ENCODE measurements at regions not wholly inside any gene's neighbourhood (a gene's known extent, or its start where the extent isn't known, plus 50 kb on each side); places are given as distances from the start of the nearest gene placed in this dataset.

DNA sequence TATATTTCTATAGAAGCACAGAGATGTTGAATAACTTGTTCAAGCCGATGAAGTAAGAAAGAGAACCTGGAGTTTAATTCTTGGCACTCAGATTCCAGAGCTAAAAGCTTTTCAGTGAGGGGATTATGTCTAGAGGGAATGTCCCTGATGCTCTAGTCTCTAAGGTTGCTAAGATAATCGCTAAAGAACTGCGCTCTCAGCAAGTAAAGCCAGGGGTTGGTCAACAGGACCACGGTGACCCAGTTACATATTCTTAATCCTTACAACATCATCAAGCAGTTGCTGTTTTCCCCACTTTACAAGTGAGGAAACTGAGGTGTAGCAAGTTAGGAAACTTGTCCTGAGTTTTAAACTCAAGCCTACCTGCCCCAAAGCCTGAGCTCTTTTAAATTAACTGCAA, 110.8 kb downstream of the DAD1 start:
- CTCF ChIA-PET = interaction anchor here (1.0 kb wide), 1 partner anchor 79 kb away, joined by 5 read pairs; no protein-coding TSS in a partner anchor

DNA sequence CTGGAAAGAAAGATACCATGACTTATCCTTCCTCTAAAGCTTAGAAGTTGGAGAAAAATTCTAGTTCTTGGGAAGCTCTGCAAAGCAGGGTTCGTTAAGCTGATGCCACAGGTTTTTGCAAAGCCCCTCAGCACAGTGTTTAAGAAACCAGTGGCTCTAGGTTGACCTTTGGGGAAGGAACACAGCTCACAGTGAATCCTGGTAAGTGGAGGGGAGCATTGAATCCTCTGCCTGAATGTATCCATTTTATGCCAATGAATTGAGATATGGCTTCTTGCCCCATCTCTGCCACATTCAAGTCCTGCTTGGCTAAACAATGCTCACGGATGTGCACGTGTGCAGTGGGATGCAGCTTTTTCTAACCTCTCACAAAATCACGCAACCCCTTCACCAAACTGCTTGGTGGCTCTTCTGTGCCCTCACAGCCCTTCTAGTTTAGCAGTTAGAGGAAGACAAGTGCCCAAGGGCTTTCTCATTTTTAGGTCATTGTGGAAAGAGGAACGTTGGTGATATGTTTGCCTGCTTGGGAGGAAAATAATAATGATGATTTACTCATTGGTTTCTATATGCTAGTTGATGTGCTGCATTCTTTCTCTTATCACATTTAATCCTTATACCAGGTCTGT, 111.3 kb downstream of the DAD1 start:
- no peak for DNase-seq (ENCODE audit: low read depth, low spot score)
- Histone ChIP-seq H3K27me3 (ENCODE audit: control insufficient read depth, insufficient read depth, low read length) (peaks cover 41% of the 10 kb centered on the region), H3K9me3 (ENCODE audit: control insufficient read depth, insufficient read depth, low read length) (no peaks in the 10 kb centered on the region), H3K4me3 (ENCODE audit: low read depth, low read length) (no peak overlapping the region), H3K27ac (ENCODE audit: low read depth, low read length) (no peak overlapping the region)
- TF ChIP-seq CTCF (IDR thresholded peaks at IDR 0.05; ENCODE audit: low read depth, low read length) = no peak
- ChIA-PET POLR2A (no interaction called here), CTCF (interaction anchor here (0.8 to 1.1 kb wide), 4 partner anchors 79 to 93 kb away, joined by 3 to 5 read pairs (median 4); no protein-coding TSS in a partner anchor)

More for the DNA sequence above, 110.8 kb downstream of the DAD1 start:
- no peak for TF ChIP-seq CTCF (IDR thresholded peaks at IDR 0.05; ENCODE audit: low read depth, low read length)
- no peaks in the 10 kb centered on the region for H3K9me3 ChIP-seq (ENCODE audit: control insufficient read depth, insufficient read depth, low read length)
- H3K27me3 ChIP-seq (ENCODE audit: control insufficient read depth, insufficient read depth, low read length) = peaks cover 45% of the 10 kb centered on the region
- no peak overlapping the region for H3K27ac ChIP-seq (ENCODE audit: low read depth, low read length)
- POLR2A ChIA-PET = no interaction called here
- no peak for DNase-seq (ENCODE audit: low read depth, low spot score)
- no peak overlapping the region for H3K4me3 ChIP-seq (ENCODE audit: low read depth, low read length)

GRCh38 chr14:22476887-22477286, 112.1 kb downstream of the DAD1 start:
- POLR2A ChIA-PET = no interaction called here

GRCh38 chr14:22476005-22476751, 112.8 kb downstream of the DAD1 start:
- no peak overlapping the region for H3K4me3 ChIP-seq (ENCODE audit: low read depth, low read length)
- no peaks in the 10 kb centered on the region; the same call in 1 of the 2 replicates for H3K9me3 ChIP-seq (ENCODE audit: control insufficient read depth, insufficient read depth, low read length)
- peaks cover 37% of the 10 kb centered on the region for H3K27me3 ChIP-seq (ENCODE audit: control insufficient read depth, insufficient read depth, low read length)
- no peak overlapping the region for H3K27ac ChIP-seq (ENCODE audit: low read depth, low read length)
- TF ChIP-seq CTCF (IDR thresholded peaks at IDR 0.05; ENCODE audit: low read depth, low read length) = no peak
- CTCF ChIA-PET = interaction anchor here (0.8 kb wide), 1 partner anchor 84 kb away, joined by 3 read pairs; no protein-coding TSS in a partner anchor
- no peak for DNase-seq (ENCODE audit: low read depth, low spot score)
- POLR2A ChIA-PET = no interaction called here

More at GRCh38 chr14:22476887-22477286, 112.1 kb downstream of the DAD1 start:
- no peak overlapping the region for H3K4me3 ChIP-seq (ENCODE audit: low read depth, low read length)
- DNase-seq (ENCODE audit: low read depth, low spot score) = no peak
- CTCF ChIA-PET = interaction anchor here (0.8 to 1.1 kb wide), 4 partner anchors 85 to 94 kb away, joined by 3 to 5 read pairs (median 4); no protein-coding TSS in a partner anchor
- H3K27me3 ChIP-seq (ENCODE audit: control insufficient read depth, insufficient read depth, low read length) = peaks cover 41% of the 10 kb centered on the region
- no peaks in the 10 kb centered on the region for H3K9me3 ChIP-seq (ENCODE audit: control insufficient read depth, insufficient read depth, low read length)
- no peak for TF ChIP-seq CTCF (IDR thresholded peaks at IDR 0.05; ENCODE audit: low read depth, low read length)
- no peak overlapping the region for H3K27ac ChIP-seq (ENCODE audit: low read depth, low read length)

- Histone ChIP-seq H3K27ac (ENCODE audit: low read depth, low read length) (no peak overlapping the region), H3K9me3 (ENCODE audit: control insufficient read depth, insufficient read depth, low read length) (no peaks in the 10 kb centered on the region; the same call in 1 of the 2 replicates), H3K4me3 (ENCODE audit: low read depth, low read length) (no peak overlapping the region), H3K27me3 (ENCODE audit: control insufficient read depth, insufficient read depth, low read length) (peaks cover 30% of the 10 kb centered on the region)
- TF ChIP-seq CTCF (IDR thresholded peaks at IDR 0.05; ENCODE audit: low read depth, low read length) = no peak
- POLR2A ChIA-PET = no interaction called here
- CTCF ChIA-PET = no interaction called here
- DNase-seq (ENCODE audit: low read depth, low spot score) = no peak
Observed at GRCh38 chr14:22475381-22475780, 113.6 kb downstream of the DAD1 start.
